IPS-20b (cell line): ENCODE measurements at regions not wholly inside any gene's neighbourhood (a gene's known extent, or its start where the extent isn't known, plus 50 kb on each side); places are given as distances from the start of the nearest gene placed in this dataset.

Source experiments
- H3K27ac ChIP-seq: one replicate; pipeline ENCODE4 v1.5.1; 2013; ENCODE audit warnings: low read length
- H3K27me3 ChIP-seq: 2 replicates; pipeline ENCODE4 v1.6.1; 2013; ENCODE audit warnings: mild to moderate bottlenecking, low read length, inconsistent platforms; ENCODE audit not compliant: insufficient read depth
- H3K36me3 ChIP-seq: 2 replicates; pipeline ENCODE4 v1.6.1; 2013; ENCODE audit warnings: low read depth, mild to moderate bottlenecking, inconsistent platforms, low read length, moderate library complexity; ENCODE audit not compliant: insufficient read depth
- H3K4me1 ChIP-seq: 2 replicates; pipeline ENCODE4 v1.6.1; 2013; ENCODE audit warnings: mild to moderate bottlenecking, control low read depth, inconsistent platforms, low read length, moderate library complexity; ENCODE audit not compliant: insufficient read depth
- H3K4me3 ChIP-seq: 2 replicates; pipeline ENCODE4 v1.5.1; 2013; ENCODE audit warnings: mild to moderate bottlenecking, low read length, inconsistent platforms
- H3K9ac ChIP-seq: 2 replicates; pipeline ENCODE4 v1.6.1; 2013; ENCODE audit warnings: low read depth, mild to moderate bottlenecking, inconsistent platforms, low read length, moderate library complexity
- H3K9me3 ChIP-seq: 2 replicates; pipeline ENCODE4 v1.6.1; 2013; ENCODE audit warnings: mild to moderate bottlenecking, low read depth, low read length, inconsistent platforms; ENCODE audit not compliant: insufficient read depth

DNA sequence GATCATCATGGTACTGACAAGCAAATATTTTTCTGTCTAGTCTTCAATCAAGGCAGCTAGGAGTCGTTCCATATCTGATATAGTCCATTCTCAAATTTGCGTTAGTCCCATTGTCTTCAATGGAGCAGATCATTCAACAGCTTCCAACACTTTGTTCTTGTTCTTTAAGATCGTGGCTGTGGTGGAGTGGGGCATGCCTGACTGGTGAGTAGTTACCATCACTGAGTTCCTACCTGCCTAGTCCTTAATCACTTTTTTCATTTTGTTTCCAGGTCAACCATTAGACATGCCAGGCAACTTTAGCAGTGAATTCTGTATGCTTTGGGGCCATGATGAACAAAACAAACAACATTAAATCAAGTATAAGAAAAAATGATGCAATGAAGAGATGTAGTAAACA is 693.1 kb upstream of the KIRREL3 start:
- no peaks in the 10 kb centered on the region; the same call in 1 of the 2 replicates for H3K9me3 ChIP-seq
- H3K4me1 ChIP-seq: no peaks in the 10 kb centered on the region
- no peak overlapping the region for H3K4me3 ChIP-seq
- no peaks in the 10 kb centered on the region for H3K27me3 ChIP-seq
- no peak overlapping the region for H3K9ac ChIP-seq
- no peak overlapping the region for H3K27ac ChIP-seq
- no peaks in the 10 kb centered on the region for H3K36me3 ChIP-seq

DNA sequence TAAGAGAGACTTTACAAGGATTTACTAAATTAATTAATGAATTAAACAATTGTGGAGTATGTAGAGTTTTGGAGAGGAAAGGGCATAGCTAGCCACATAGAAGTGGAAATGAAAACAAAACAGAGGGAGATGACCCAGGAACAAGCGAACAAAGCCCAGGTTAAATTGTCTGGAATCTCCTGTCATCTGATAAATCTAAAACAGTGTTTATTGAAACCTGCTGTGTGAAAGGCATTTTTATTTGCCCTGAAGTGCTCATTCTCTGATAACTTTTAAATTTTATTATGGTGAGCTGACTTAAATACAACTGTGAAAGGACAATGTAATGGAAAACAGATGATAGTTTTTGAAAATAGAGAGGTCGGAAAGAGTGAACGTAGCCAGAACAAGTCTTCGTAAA is 682.8 kb upstream of the KIRREL3 start:
- Histone ChIP-seq H3K9me3 (no peaks in the 10 kb centered on the region), H3K27me3 (no peaks in the 10 kb centered on the region), H3K36me3 (no peaks in the 10 kb centered on the region), H3K4me1 (no peaks in the 10 kb centered on the region), H3K4me3 (no peak overlapping the region), H3K27ac (no peak overlapping the region), H3K9ac (no peak overlapping the region)

DNA sequence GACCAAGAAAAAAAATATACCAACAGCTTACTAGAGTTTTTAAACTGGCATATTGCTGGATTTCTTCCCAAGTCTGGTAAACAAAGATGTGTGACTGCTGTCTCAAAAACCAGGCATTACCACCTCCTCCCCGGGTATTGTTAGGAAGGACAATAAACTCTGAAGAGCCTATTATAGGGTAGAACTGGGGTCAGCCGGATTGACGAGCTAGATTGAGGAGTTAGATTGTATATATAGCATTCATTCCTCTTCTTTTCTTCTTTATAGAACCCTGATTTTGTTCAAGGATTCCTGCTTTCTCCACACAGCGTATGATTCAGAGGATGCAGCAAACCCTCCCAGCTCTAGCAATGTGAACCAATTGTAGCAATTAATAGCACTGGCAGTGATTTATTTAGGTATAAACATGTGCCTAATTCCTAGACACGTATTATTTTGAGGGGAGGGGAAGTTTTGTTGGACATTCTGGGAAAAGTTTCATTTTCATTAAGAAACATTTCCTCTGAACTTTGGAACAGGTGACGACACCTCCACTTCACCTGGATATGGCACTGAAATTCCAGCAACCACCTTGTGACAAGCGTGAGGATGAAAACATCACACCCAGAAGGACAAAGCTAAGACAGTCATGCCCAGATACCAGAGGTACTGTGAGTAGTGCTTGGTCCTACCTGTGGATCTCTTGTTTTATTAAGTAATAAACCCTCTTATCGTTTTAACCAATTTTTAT is 679.4 kb upstream of the KIRREL3 start:
- no peaks in the 10 kb centered on the region for H3K9me3 ChIP-seq
- H3K4me1 ChIP-seq: no peaks in the 10 kb centered on the region
- H3K9ac ChIP-seq: no peak overlapping the region
- H3K27ac ChIP-seq: no peak overlapping the region
- no peaks in the 10 kb centered on the region for H3K36me3 ChIP-seq
- H3K27me3 ChIP-seq: no peaks in the 10 kb centered on the region
- H3K4me3 ChIP-seq: no peak overlapping the region

DNA sequence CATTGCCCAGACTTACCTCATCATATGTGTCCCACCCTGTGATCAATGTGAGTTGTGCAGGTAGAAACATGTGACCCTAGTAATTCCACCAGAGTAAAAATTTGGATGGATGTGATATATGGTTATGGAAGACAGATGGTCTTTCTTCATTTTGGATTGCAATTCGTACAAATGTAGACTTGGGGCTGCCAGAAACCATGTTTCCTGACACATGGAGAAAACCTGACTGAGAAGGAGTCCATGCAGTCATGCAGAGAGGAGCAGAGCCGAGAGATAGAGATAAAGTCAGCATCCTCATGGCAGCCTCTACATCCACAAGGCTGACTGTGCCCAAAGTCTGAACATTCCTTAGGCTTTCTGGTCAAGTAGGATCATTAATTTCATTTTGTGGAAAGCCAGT is 678.1 kb upstream of the KIRREL3 start:
- Histone ChIP-seq H3K9ac (no peak overlapping the region), H3K4me1 (no peaks in the 10 kb centered on the region), H3K27ac (no peak overlapping the region), H3K4me3 (no peak overlapping the region), H3K36me3 (no peaks in the 10 kb centered on the region), H3K9me3 (no peaks in the 10 kb centered on the region), H3K27me3 (no peaks in the 10 kb centered on the region)

DNA sequence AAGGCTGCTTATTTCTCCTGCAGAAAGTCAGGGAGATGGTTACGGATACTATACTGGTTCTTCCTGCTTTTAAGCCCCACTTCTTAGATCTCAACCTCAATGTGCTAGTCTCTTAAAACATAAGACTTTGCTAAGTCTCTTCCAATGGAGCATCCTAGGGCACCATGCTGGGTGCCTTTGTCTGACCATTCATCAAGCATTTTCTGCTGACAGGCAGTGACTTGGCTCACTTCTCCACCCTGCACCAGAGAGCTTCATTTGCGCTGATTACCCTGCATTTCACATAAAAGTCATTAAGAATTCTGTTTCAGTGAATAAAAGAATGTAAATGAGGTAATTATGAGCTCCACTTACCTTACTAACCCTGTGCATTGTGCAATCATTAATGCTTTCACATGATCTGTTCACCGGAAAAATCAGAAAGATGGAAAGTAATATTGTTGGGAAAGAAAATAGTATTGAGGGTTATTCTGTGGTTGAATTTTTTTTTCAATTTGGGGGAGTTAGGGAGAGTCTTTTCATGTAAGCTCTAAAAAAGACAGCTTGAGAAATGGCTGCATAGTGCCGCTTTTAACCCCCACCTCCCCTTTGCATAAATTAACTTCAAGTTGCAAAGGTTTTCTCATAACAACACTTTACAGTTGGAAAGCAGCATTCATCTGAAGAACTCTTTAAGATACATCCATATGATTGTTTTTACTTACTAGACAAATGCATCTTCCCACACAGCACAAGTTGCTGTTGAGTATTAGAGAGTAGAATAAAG is 677.3 kb upstream of the KIRREL3 start:
- H3K4me1 ChIP-seq: no peaks in the 10 kb centered on the region
- no peaks in the 10 kb centered on the region for H3K36me3 ChIP-seq
- H3K9ac ChIP-seq: no peak overlapping the region
- H3K4me3 ChIP-seq: no peak overlapping the region
- no peak overlapping the region for H3K27ac ChIP-seq
- no peaks in the 10 kb centered on the region for H3K9me3 ChIP-seq
- no peaks in the 10 kb centered on the region for H3K27me3 ChIP-seq

DNA sequence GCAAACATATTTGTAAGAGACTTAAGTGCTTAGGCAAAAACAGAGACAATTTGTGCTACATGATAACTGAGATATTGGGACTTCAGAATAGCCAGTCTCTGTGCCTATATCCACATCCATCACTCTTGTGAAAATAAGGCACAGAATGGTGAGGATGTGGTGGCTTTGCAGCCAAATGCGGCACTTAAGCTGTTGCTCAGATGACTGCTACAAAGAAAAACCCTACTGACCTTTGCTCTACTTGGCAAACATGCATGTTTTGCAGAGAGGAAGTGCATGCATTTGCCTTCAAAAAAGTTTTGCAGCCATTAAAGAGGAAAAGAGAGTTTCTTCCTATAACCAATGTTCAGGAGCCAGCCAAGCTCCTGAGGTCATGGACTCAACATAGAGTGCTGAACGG is 675.0 kb upstream of the KIRREL3 start:
- Histone ChIP-seq H3K36me3 (no peaks in the 10 kb centered on the region), H3K9me3 (no peaks in the 10 kb centered on the region), H3K27me3 (no peaks in the 10 kb centered on the region), H3K4me1 (no peaks in the 10 kb centered on the region), H3K4me3 (no peak overlapping the region), H3K9ac (no peak overlapping the region), H3K27ac (no peak overlapping the region)

DNA sequence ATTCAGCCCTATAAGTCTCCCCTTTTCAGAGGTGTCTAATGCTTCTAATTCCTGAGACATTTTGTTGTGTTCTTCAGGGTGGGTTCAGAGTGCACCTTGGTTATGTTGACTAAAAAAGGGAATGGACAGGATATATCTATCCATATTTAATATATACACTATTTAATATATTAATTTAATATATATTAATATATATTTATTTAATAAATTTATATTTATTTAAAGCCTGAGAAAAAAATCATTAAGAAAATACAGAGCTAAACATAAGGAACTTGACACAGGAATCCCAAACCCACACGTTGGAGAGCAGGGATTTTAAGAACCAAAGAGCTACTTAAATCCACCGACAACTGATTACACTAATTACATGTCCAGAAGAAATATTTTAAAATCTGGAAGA is 674.2 kb upstream of the KIRREL3 start:
- no peak overlapping the region for H3K9ac ChIP-seq
- no peaks in the 10 kb centered on the region for H3K9me3 ChIP-seq
- no peaks in the 10 kb centered on the region for H3K4me1 ChIP-seq
- H3K27me3 ChIP-seq: no peaks in the 10 kb centered on the region
- H3K36me3 ChIP-seq: no peaks in the 10 kb centered on the region
- no peak overlapping the region for H3K27ac ChIP-seq
- H3K4me3 ChIP-seq: no peak overlapping the region

DNA sequence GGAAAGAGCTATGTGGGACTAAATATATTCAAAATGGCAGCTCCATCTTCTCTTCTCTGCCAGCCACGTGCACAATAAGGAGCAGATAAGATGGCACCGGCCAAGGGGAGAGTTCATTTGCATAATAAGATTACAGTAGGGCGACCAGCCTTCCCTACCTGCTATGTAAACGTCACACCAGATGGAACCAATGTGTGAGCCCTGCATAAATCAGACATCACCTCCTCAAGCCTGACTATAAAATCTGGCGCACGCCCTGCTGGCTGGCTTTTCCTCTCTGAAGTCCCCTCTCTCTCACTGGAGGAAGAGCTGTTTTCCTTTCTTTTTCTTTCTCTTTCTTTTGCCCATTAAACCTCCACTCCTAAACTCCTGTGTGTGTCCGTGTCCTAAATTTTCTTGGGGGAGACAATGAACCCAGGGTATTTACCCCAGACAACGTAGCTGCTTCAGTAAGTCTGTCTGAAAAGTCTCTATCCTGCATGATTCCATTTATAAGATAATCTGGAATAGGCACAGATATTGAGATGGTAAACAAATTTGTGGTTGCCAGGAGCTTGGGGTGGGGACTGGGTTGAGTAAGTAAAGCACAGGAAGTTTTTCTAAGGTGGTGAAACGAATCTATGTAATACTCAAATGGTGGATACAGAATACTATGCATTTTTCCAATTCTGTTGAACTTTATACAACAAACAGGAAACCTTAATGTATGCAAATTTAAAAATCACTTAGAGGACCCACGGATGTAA is 670.0 kb upstream of the KIRREL3 start:
- Histone ChIP-seq H3K4me3 (no peak overlapping the region), H3K9ac (no peak overlapping the region), H3K4me1 (no peaks in the 10 kb centered on the region), H3K27ac (no peak overlapping the region), H3K36me3 (no peaks in the 10 kb centered on the region), H3K27me3 (no peaks in the 10 kb centered on the region), H3K9me3 (no peaks in the 10 kb centered on the region)

DNA sequence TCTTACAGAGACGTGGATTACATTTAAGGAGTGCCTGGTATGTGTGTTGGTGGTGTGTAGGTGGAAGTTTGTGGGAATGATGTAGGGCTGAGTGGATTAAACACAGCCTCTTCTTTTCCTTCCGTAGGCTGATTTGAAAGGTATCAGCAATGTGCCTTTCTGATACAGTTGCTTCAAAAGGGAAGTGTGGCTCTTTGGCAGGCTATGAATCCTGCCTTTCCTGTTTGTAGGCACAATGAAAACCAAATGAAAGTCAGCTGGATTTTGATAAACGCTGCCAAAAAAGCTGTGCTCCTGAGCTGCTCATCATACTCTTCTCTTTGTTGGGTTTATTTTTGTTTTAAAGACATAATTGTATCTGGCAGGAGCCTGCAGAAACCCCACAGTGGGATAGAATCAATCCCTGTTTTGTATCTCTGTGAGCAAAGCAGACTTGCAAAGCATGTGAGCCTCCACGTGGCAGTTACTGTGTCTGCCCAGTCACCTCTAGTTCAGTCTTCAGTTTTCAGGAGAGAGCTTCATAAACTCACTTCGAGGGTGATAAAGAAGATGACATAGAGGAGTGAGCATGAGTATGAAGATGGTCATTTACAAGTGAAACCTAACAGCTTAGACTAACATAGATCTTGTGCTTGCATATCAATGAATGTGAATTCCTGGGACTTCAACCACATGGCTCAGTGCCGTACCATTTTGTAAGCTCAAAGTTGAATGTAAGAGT is 655.7 kb upstream of the KIRREL3 start:
- Histone ChIP-seq H3K9ac (no peak overlapping the region), H3K27me3 (no peaks in the 10 kb centered on the region)

DNA sequence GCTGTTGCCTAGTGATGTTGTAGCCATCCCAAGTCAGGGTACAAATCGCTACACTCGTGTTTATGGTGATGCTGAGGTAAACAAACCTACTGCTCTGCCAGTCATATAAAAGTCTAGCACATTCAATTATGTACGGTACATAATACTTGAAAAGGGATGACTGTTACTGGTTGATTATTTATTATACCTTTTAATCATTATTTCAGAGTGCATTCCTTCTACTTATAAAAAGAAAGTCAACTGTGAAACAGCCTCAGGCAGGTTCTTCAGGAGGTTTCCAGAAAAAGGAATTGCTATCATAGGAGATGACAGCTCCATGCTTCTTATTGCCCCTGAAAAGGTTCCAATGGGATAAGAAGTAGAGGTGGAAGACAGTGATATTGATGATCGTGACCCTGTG is 652.5 kb upstream of the KIRREL3 start:
- Histone ChIP-seq H3K36me3 (no peaks in the 10 kb centered on the region), H3K27me3 (no peaks in the 10 kb centered on the region), H3K9ac (no peak overlapping the region), H3K9me3 (0 out of 2 replicates have a peak, but pooled peaks cover 6% of the 10 kb centered on the region), H3K27ac (no peak overlapping the region), H3K4me3 (no peak overlapping the region), H3K4me1 (peaks cover 2% of the 10 kb centered on the region; the same call in 1 of the 2 replicates)

More for the DNA sequence above, 655.7 kb upstream of the KIRREL3 start:
- Histone ChIP-seq H3K36me3 (no peaks in the 10 kb centered on the region), H3K27ac (no peak overlapping the region), H3K4me3 (no peak overlapping the region), H3K4me1 (peaks cover 2% of the 10 kb centered on the region; the same call in 1 of the 2 replicates), H3K9me3 (0 out of 2 replicates have a peak, but pooled peaks cover 6% of the 10 kb centered on the region)

DNA sequence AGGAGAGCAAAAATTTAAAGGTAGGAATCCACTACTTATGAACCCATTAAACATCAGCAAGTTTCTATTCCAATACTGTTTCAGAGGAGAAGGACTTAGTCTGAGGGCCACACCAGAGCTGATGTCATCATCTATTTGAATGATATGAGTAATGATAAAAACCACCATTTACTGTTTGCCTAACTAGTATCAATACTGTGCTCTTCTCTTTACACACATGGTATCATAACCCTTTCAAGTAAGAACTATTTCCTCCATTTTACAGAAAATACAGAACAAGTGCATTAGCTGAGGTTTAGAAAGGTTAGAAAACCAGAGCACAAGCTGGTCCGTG is 651.3 kb upstream of the KIRREL3 start:
- no peak overlapping the region for H3K27ac ChIP-seq
- no peaks in the 10 kb centered on the region for H3K27me3 ChIP-seq
- no peak overlapping the region for H3K4me3 ChIP-seq
- no peak overlapping the region for H3K9ac ChIP-seq
- H3K9me3 ChIP-seq: no peaks in the 10 kb centered on the region
- peaks cover 2% of the 10 kb centered on the region; the same call in 1 of the 2 replicates for H3K4me1 ChIP-seq
- no peaks in the 10 kb centered on the region for H3K36me3 ChIP-seq
